ENCODE measurements at regions not wholly inside any gene's neighbourhood (a gene's known extent, or its start where the extent isn't known, plus 50 kb on each side); places are given as distances from the start of the nearest gene placed in this dataset.

- DNase-seq (ENCODE audit: low read depth in 1 of 2, low spot score in 2 of 2): no peak
Measured at GRCh38 chr2:14459786-14460325, 172.7 kb upstream of the LRATD1 start.

More at GRCh38 chr2:14459786-14460325, 172.7 kb upstream of the LRATD1 start:
- Histone ChIP-seq H2AFZ (ENCODE audit: low read length) (no peak overlapping the region), H2BK120ac (replicated peaks; ENCODE audit: low read depth, low read length) (no peak overlapping the region), H3K9me3 (ENCODE audit: insufficient read depth in 2 of 2, low read depth in 1 of 2, low read length in 1 of 2) (peaks cover 30 to 34% of the 10 kb centered on the region in 2 experiments), H3K36me3 (ENCODE audit: control insufficient read depth in 2 of 4, insufficient read depth in 4 of 4, low read length in 3 of 4) (no peaks in the 10 kb centered on the region), H3K18ac (ENCODE audit: extremely low read depth, low read length) (no peak overlapping the region), H3K79me1 (ENCODE audit: low read depth, low read length) (no peaks in the 10 kb centered on the region), H3K4me3 (ENCODE audit: extremely low read depth in 1 of 4, insufficient read depth in 2 of 4, low read depth in 3 of 4, low read length in 4 of 4) (no peak overlapping the region), H3K56ac (replicated peaks; ENCODE audit: insufficient read length, low read depth, low read length) (no peak overlapping the region), H3K4me2 (ENCODE audit: insufficient read depth in 1 of 2, low read depth in 2 of 2, low read length in 2 of 2) (no peak overlapping the region), H3K27me3 (replicated peaks in 1 of 4; ENCODE audit: control insufficient read depth in 3 of 4, extremely low read depth in 1 of 4, insufficient read depth in 3 of 4, low read length in 3 of 4) (no peaks in the 10 kb centered on the region), H4K8ac (ENCODE audit: extremely low read depth, insufficient read depth, low read length) (no peak overlapping the region), H2BK15ac (ENCODE audit: low read length) (no peak overlapping the region), H2BK20ac (ENCODE audit: low read length) (no peak overlapping the region), H2BK12ac (ENCODE audit: low read depth, low read length) (no peak overlapping the region), H3K23me2 (ENCODE audit: low read depth, low read length) (no peaks in the 10 kb centered on the region), H4K20me1 (replicated peaks in 1 of 2; ENCODE audit: control insufficient read depth in 1 of 2, insufficient read depth in 2 of 2, low read length in 2 of 2) (no peaks in the 10 kb centered on the region), H3K14ac (ENCODE audit: insufficient read length) (no peak overlapping the region), H3K23ac (ENCODE audit: insufficient read length) (no peak overlapping the region), H3K79me2 (ENCODE audit: control insufficient read depth in 1 of 2, insufficient read depth in 2 of 2, low read length in 2 of 2) (no peaks in the 10 kb centered on the region), H3K9ac (replicated peaks in 1 of 4; ENCODE audit: extremely low read depth in 1 of 4, low read depth in 3 of 4, low read length in 3 of 4) (no peak overlapping the region), H3K4ac (replicated peaks; ENCODE audit: insufficient read length, low read depth, low read length) (no peak overlapping the region), H3K4me1 (replicated peaks in 1 of 4; ENCODE audit: control insufficient read depth in 3 of 4, insufficient read depth in 4 of 4, low read length in 3 of 4) (no peaks in the 10 kb centered on the region), H3K27ac (ENCODE audit: low read depth, low read length) (no peak overlapping the region), H4K5ac (ENCODE audit: insufficient read length, low read depth, low read length) (no peak overlapping the region), H2BK5ac (ENCODE audit: low read depth, low read length) (no peak overlapping the region), H4K91ac (replicated peaks; ENCODE audit: insufficient read length, low read length) (no peak overlapping the region), H2AK5ac (ENCODE audit: low read depth, low read length) (no peak overlapping the region)
- 100% methylated on average over 1 of the region's 1 CpG; no CpG with 5 or more reads in 1 of the 2 experiments for WGBS, 2 experiments (ENCODE audit: extremely low coverage in 1 of 2, insufficient coverage in 1 of 2, insufficient read length in 1 of 2, insufficient replicate concordance in 2 of 2, low coverage in 1 of 2, low lambda C conversion rate in 2 of 2, missing lambda C conversion rate in 1 of 2)
- TF ChIP-seq CREB1 (IDR thresholded peaks at IDR 0.05) (no peak), RFX5 (IDR thresholded peaks at IDR 0.05; ENCODE audit: borderline replicate concordance, low read depth, low read length) (no peak)
- POLR2A ChIA-PET (ENCODE audit: partially characterized antibody): no interaction called here
- CTCF ChIA-PET (ENCODE audit: partially characterized antibody): no interaction called here
- no peak for FAIRE-seq

All from H1 (cell line).